ENCODE measurements at regions not wholly inside any gene's neighbourhood (a gene's known extent, or its start where the extent isn't known, plus 50 kb on each side); places are given as distances from the start of the nearest gene placed in this dataset.

GRCh38 chr3:16067837-16068471 is 106.5 kb upstream of the GALNT15 start:
- Mint-ChIP-seq H3K27ac (no peak overlapping the region), H3K4me3 (no peak overlapping the region), H3K27me3 (peaks cover 3% of the 10 kb centered on the region), H3K9me3 (peaks cover 11% of the 10 kb centered on the region), H3K4me1 (no peaks in the 10 kb centered on the region), H3K36me3 (ENCODE audit: low read depth) (no peaks in the 10 kb centered on the region)
- ChIA-PET CTCF (no interaction called here), POLR2A (no interaction called here)
- DNase-seq, result no peak
- no peak for TF ChIP-seq CTCF (IDR thresholded peaks at IDR 0.05)
- no peak for ATAC-seq (ENCODE audit: low read depth)
- intact Hi-C loops (cut with micrococcal nuclease), result no loop called here

GRCh38 chr3:16069149-16069922 is 105.1 kb upstream of the GALNT15 start:
- peaks cover 2% of the 10 kb centered on the region for H3K27me3 Mint-ChIP-seq
- no peak overlapping the region for H3K4me3 Mint-ChIP-seq
- H3K9me3 Mint-ChIP-seq, result peaks cover 11% of the 10 kb centered on the region
- intact Hi-C loops (cut with micrococcal nuclease), result no loop called here
- no peak overlapping the region for H3K27ac Mint-ChIP-seq
- TF ChIP-seq CTCF (IDR thresholded peaks at IDR 0.05), result no peak
- POLR2A ChIA-PET, result no interaction called here
- DNase-seq (no peak), ATAC-seq (ENCODE audit: low read depth) (no peak)
- CTCF ChIA-PET, result no interaction called here
- H3K36me3 Mint-ChIP-seq (ENCODE audit: low read depth), result no peaks in the 10 kb centered on the region
- H3K4me1 Mint-ChIP-seq, result no peaks in the 10 kb centered on the region

GRCh38 chr3:16070707-16071106 is 103.8 kb upstream of the GALNT15 start:
- Mint-ChIP-seq H3K27ac (no peak overlapping the region), H3K27me3 (peaks cover 2% of the 10 kb centered on the region), H3K4me3 (no peak overlapping the region), H3K36me3 (ENCODE audit: low read depth) (no peaks in the 10 kb centered on the region), H3K4me1 (no peaks in the 10 kb centered on the region), H3K9me3 (peaks cover 11% of the 10 kb centered on the region)
- ATAC-seq (ENCODE audit: low read depth) (no peak), DNase-seq (no peak)
- intact Hi-C loops (cut with micrococcal nuclease), result no loop called here
- POLR2A ChIA-PET, result no interaction called here
- CTCF ChIA-PET, result no interaction called here
- TF ChIP-seq CTCF (IDR thresholded peaks at IDR 0.05), result no peak

GRCh38 chr3:16071206-16071605 is 103.3 kb upstream of the GALNT15 start:
- peaks cover 2% of the 10 kb centered on the region for H3K27me3 Mint-ChIP-seq
- H3K27ac Mint-ChIP-seq, result no peak overlapping the region
- ChIA-PET CTCF (no interaction called here), POLR2A (no interaction called here)
- ATAC-seq (ENCODE audit: low read depth) (no peak), DNase-seq (no peak)
- TF ChIP-seq CTCF (IDR thresholded peaks at IDR 0.05), result no peak
- peaks cover 11% of the 10 kb centered on the region for H3K9me3 Mint-ChIP-seq
- H3K4me1 Mint-ChIP-seq, result no peaks in the 10 kb centered on the region
- intact Hi-C loops (cut with micrococcal nuclease), result no loop called here
- H3K4me3 Mint-ChIP-seq, result no peak overlapping the region
- no peaks in the 10 kb centered on the region for H3K36me3 Mint-ChIP-seq (ENCODE audit: low read depth)

- DNase-seq, result no peak
- no peak for ATAC-seq (ENCODE audit: low read depth)
- Mint-ChIP-seq H3K36me3 (ENCODE audit: low read depth) (no peaks in the 10 kb centered on the region), H3K9me3 (peaks cover 16% of the 10 kb centered on the region), H3K4me1 (no peaks in the 10 kb centered on the region), H3K27ac (no peak overlapping the region), H3K27me3 (peaks cover 2% of the 10 kb centered on the region), H3K4me3 (no peak overlapping the region)
- intact Hi-C loops (cut with micrococcal nuclease), result no loop called here
- ChIA-PET CTCF (no interaction called here), POLR2A (no interaction called here)
- no peak for TF ChIP-seq CTCF (IDR thresholded peaks at IDR 0.05)
These were observed 101.9 kb upstream of the GALNT15 start for GRCh38 chr3:16072420-16073110.

Measured in activated B cell treated with CpG ODN at 0.5 μM for 24 hours (primary cell).